OCI-LY7 (cell line): ENCODE measurements at regions not wholly inside any gene's neighbourhood (a gene's known extent, or its start where the extent isn't known, plus 50 kb on each side); places are given as distances from the start of the nearest gene placed in this dataset.

Experiments used
- BruUV-seq: library from RNA; stranded (reverse); fragments of 400-500 nt; replicated peaks from 2 replicates; lab custom pipeline; 2021; lab: Mats Ljungman, UMichigan
- CTCF ChIA-PET: fragments of 300-600 bp; sonication (Branson Sonifier 250); formaldehyde crosslinking; loops from one replicate; lab custom pipeline; 2022; ENCODE audit warnings: antibody characterized with exemption; ENCODE audit not compliant: unreplicated experiment; lab: Charles Lee
- POLR2A ChIA-PET: fragments of 300-600 bp; sonication (Branson Sonifier 250); formaldehyde crosslinking; loops from one replicate; lab custom pipeline; 2022; ENCODE audit warnings: antibody characterized with exemption; lab: Charles Lee
- DNase-seq: peaks from one replicate; pipeline ENCODE4 v3.0.0-alpha.2; 2015; ENCODE audit warnings: low spot score
- H2AFZ ChIP-seq: fragments of 200-600 bp; sonication (generic), shearing (Covaris generic); 2 replicates; pipeline ENCODE4 v1.6.1; 2014; ENCODE audit warnings: mild to moderate bottlenecking, antibody characterized with exemption, low read length, moderate library complexity
- H3K27ac ChIP-seq: fragments of 200-600 bp; sonication (generic); 2 replicates; pipeline ENCODE4 v1.5.1; 2014; ENCODE audit warnings: mixed run types, low read depth, mild to moderate bottlenecking, moderate library complexity, low read length, inconsistent platforms; ENCODE audit not compliant: poor library complexity, severe bottlenecking
- H3K36me3 ChIP-seq: fragments of 200-600 bp; sonication (generic); 2 replicates; pipeline ENCODE4 v1.6.1; 2014; ENCODE audit warnings: mild to moderate bottlenecking, antibody characterized with exemption, low read length, moderate library complexity, mixed read lengths; ENCODE audit not compliant: insufficient read depth
- H3K4me1 ChIP-seq: fragments of 200-600 bp; sonication (generic); 2 replicates; pipeline ENCODE4 v1.5.1; 2014; ENCODE audit warnings: mild to moderate bottlenecking, low read length; ENCODE audit not compliant: insufficient read depth, poor library complexity, severe bottlenecking
- H3K4me2 ChIP-seq: fragments of 200-600 bp; sonication (generic); 2 replicates; pipeline ENCODE4 v1.6.1; 2014; ENCODE audit warnings: mild to moderate bottlenecking, low read length
- H3K4me3 ChIP-seq: fragments of 200-600 bp; sonication (generic); 2 replicates; pipeline ENCODE4 v1.5.1; 2014; ENCODE audit warnings: mild to moderate bottlenecking, low read depth, low read length; ENCODE audit not compliant: poor library complexity, severe bottlenecking
- H3K79me2 ChIP-seq: fragments of 200-600 bp; sonication (generic); 2 replicates; pipeline ENCODE4 v1.6.1; 2016; ENCODE audit warnings: low read depth, mild to moderate bottlenecking, low read length, moderate library complexity, mixed read lengths; ENCODE audit not compliant: insufficient read depth
- H3K9me2 ChIP-seq: fragments of 200-600 bp; sonication (generic); 2 replicates; pipeline ENCODE4 v1.6.1; 2016; ENCODE audit warnings: mild to moderate bottlenecking, low read length, mixed read lengths; ENCODE audit not compliant: insufficient read depth
- H3K9me3 ChIP-seq: fragments of 200-600 bp; sonication (generic); 2 replicates; pipeline ENCODE4 v1.6.1; 2014; ENCODE audit warnings: mild to moderate bottlenecking, mixed run types, low read length, mixed read lengths
- H4K20me1 ChIP-seq: fragments of 200-600 bp; sonication (generic); 2 replicates; pipeline ENCODE4 v1.6.1; 2014; ENCODE audit warnings: mild to moderate bottlenecking, antibody characterized with exemption, low read length, moderate library complexity, mixed read lengths; ENCODE audit not compliant: insufficient read depth
- EZH2phosphoT487 ChIP-seq: fragments of 200-600 bp; sonication (generic); IDR thresholded peaks from 2 replicates; pipeline ENCODE4 v1.6.1; 2018; ENCODE audit warnings: low read depth, borderline replicate concordance, mild to moderate bottlenecking, mixed run types, antibody characterized with exemption, low read length, moderate library complexity, mixed read lengths
- intact Hi-C: fragments of 100-400 bp; cut with micrococcal nuclease; formaldehyde crosslinking; loops from one replicate; pipeline ENCODE4 v1.10.0; 2022; ENCODE audit not compliant: unreplicated experiment
- TF ChIP-seq, protein P1 (sequence below): fragments of 200-600 bp; sonication (generic); conservative IDR thresholded peaks from 2 replicates; pipeline ENCODE4 v1.5.1; 2014; ENCODE audit warnings: mild to moderate bottlenecking, antibody characterized with exemption, low read length, moderate library complexity, mixed read lengths

DNA sequence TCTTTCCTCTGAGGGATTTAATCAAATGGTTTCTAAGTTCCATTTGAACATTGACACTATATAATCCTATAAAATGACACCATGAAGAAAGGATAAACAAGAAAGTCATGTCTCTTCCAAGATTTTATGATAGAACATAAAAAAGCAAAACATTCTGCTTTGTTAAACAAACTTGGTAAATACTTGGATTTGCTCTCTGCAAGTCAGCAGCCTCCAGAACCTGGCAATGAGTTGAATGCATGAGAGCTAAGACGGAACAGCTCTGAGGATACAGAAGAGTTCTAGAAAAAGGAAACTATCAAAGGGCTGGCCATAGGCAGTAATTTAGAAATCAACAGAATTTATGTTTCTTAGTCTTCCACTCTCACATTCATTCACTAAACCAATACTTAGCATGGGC lies 656.0 kb upstream of the ID4 start:
- no peak overlapping the region for H3K27ac ChIP-seq
- TF ChIP-seq, protein P1, sequence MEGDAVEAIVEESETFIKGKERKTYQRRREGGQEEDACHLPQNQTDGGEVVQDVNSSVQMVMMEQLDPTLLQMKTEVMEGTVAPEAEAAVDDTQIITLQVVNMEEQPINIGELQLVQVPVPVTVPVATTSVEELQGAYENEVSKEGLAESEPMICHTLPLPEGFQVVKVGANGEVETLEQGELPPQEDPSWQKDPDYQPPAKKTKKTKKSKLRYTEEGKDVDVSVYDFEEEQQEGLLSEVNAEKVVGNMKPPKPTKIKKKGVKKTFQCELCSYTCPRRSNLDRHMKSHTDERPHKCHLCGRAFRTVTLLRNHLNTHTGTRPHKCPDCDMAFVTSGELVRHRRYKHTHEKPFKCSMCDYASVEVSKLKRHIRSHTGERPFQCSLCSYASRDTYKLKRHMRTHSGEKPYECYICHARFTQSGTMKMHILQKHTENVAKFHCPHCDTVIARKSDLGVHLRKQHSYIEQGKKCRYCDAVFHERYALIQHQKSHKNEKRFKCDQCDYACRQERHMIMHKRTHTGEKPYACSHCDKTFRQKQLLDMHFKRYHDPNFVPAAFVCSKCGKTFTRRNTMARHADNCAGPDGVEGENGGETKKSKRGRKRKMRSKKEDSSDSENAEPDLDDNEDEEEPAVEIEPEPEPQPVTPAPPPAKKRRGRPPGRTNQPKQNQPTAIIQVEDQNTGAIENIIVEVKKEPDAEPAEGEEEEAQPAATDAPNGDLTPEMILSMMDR: no peak
- no peak for TF ChIP-seq EZH2phosphoT487
- no peak for DNase-seq
- H3K4me1 ChIP-seq: no peaks in the 10 kb centered on the region
- H4K20me1 ChIP-seq: no peaks in the 10 kb centered on the region
- intact Hi-C loops: no loop called here
- ChIA-PET CTCF (no interaction called here), POLR2A (no interaction called here)
- no peaks in the 10 kb centered on the region for H3K36me3 ChIP-seq
- H3K4me3 ChIP-seq: no peak overlapping the region
- no peak overlapping the region for H2AFZ ChIP-seq
- H3K9me3 ChIP-seq: no peaks in the 10 kb centered on the region
- no peaks in the 10 kb centered on the region for H3K79me2 ChIP-seq
- no peaks in the 10 kb centered on the region for H3K9me2 ChIP-seq
- H3K4me2 ChIP-seq: no peak overlapping the region
- BruUV-seq: no TSS peak

GRCh38 chr6:19193624-19194023 lies 643.5 kb upstream of the ID4 start:
- no peak overlapping the region for H3K4me2 ChIP-seq
- H3K79me2 ChIP-seq: no peaks in the 10 kb centered on the region
- H3K4me3 ChIP-seq: no peak overlapping the region
- TF ChIP-seq EZH2phosphoT487: no peak
- TF ChIP-seq, protein P1: no peak
- no peak overlapping the region for H2AFZ ChIP-seq
- no peaks in the 10 kb centered on the region for H3K9me2 ChIP-seq
- intact Hi-C loops: no loop called here
- no peak overlapping the region for H3K27ac ChIP-seq
- no peaks in the 10 kb centered on the region for H3K4me1 ChIP-seq
- no peaks in the 10 kb centered on the region for H4K20me1 ChIP-seq
- H3K9me3 ChIP-seq: no peaks in the 10 kb centered on the region
- H3K36me3 ChIP-seq: no peaks in the 10 kb centered on the region
- DNase-seq: no peak
- CTCF ChIA-PET: no interaction called here
- POLR2A ChIA-PET: no interaction called here
- no TSS peak for BruUV-seq

DNA sequence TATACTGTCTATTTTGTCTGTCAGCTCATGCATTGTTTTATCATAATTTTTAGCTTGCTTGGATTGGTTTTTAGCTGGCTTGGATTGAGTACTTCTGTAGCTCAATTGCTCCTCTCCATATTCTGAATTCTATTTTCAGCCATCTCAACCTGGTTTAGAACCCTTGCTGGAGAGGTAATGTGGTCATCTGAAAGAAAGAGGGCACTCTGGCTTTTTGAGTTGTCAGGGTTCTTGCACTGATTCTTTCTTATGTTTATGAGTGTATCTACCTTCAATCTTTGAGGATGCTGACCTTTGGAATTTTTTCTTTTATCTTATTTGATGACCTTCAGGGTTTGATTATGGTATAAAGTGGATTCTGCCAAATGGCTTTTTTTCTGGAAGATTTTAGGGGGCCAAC lies 632.7 kb upstream of the ID4 start:
- BruUV-seq: no TSS peak
- no peaks in the 10 kb centered on the region for H3K79me2 ChIP-seq
- intact Hi-C loops: no loop called here
- H3K4me2 ChIP-seq: no peak overlapping the region
- no peaks in the 10 kb centered on the region for H3K9me2 ChIP-seq
- CTCF ChIA-PET: no interaction called here
- DNase-seq: no peak
- H3K27ac ChIP-seq: no peak overlapping the region
- no peak overlapping the region for H3K4me3 ChIP-seq
- no peaks in the 10 kb centered on the region for H3K4me1 ChIP-seq
- no peak overlapping the region for H2AFZ ChIP-seq
- no peaks in the 10 kb centered on the region for H3K9me3 ChIP-seq
- no peaks in the 10 kb centered on the region for H3K36me3 ChIP-seq
- TF ChIP-seq, protein P1: peak; percentile 46
- no peak for TF ChIP-seq EZH2phosphoT487
- H4K20me1 ChIP-seq: no peaks in the 10 kb centered on the region
- POLR2A ChIA-PET: no interaction called here
